Activated naive CD4-positive, alpha-beta T cell treated with anti-CD3 and anti-CD28 coated beads for 36 hours (primary cell): ENCODE measurements at regions not wholly inside any gene's neighbourhood (a gene's known extent, or its start where the extent isn't known, plus 50 kb on each side); places are given as distances from the start of the nearest gene placed in this dataset.
"Not testable (repeated sequence)": the region's sequence is repeated elsewhere in the genome, so short reads cannot be mapped to it uniquely, and the experiment has no call there.

Experiments used
- CTCF ChIA-PET: fragments of 350-600 bp; sonication (Branson Sonifier 250); formaldehyde crosslinking; loops from one replicate; lab custom pipeline; 2021; ENCODE audit warnings: antibody characterized with exemption; lab: Charles Lee
- DNase-seq: peaks from one replicate; pipeline ENCODE4 v3.0.0-alpha.2; 2020
- H3K27ac Mint-ChIP-seq: one replicate; pipeline ENCODE4 v1.8.0; 2021; ENCODE audit warnings: mild to moderate bottlenecking, mixed read lengths
- H3K27me3 Mint-ChIP-seq: one replicate; pipeline ENCODE4 v1.8.0; 2021; ENCODE audit warnings: low read depth, mixed read lengths
- H3K36me3 Mint-ChIP-seq: one replicate; pipeline ENCODE4 v1.8.0; 2021; ENCODE audit warnings: low read depth, mixed read lengths
- H3K4me1 Mint-ChIP-seq: one replicate; pipeline ENCODE4 v1.8.0; 2021; ENCODE audit warnings: low read depth, mixed read lengths
- H3K4me3 Mint-ChIP-seq: one replicate; pipeline ENCODE4 v1.8.0; 2021; ENCODE audit warnings: mild to moderate bottlenecking, moderate library complexity, mixed read lengths
- H3K9me3 Mint-ChIP-seq: one replicate; pipeline ENCODE4 v1.8.0; 2021; ENCODE audit warnings: mixed read lengths
- intact Hi-C: fragments of 100-400 bp; cut with micrococcal nuclease; formaldehyde crosslinking; loops from one replicate; pipeline ENCODE4 v1.15.1; 2023

DNA sequence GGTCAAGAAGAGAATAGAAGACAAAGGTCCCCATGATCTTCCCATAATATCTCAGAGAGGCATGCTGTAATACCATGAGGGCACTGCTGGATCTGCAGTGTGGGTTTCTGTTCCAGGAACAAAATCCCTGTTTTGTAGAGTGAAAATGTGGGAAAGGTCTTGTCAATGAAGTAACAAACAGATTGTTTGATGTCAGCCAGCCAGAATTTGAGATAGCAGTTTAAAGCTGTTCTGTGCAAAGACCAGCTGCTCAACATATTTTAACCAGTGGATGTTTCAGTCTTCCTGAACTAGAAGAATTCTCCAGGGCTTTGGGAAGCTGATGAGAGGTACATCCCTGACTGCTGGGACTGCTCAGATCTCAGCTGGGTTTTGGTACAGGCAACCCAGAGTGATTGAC, 1012.5 kb downstream of the DNAJB9 start:
- CTCF ChIA-PET = no interaction called here
- Mint-ChIP-seq H3K36me3 (no peaks in the 10 kb centered on the region), H3K9me3 (peaks cover 15% of the 10 kb centered on the region), H3K27ac (no peak overlapping the region), H3K4me3 (no peak overlapping the region), H3K4me1 (no peaks in the 10 kb centered on the region), H3K27me3 (no peaks in the 10 kb centered on the region)
- DNase-seq = no peak
- intact Hi-C loops = no loop called here

DNA sequence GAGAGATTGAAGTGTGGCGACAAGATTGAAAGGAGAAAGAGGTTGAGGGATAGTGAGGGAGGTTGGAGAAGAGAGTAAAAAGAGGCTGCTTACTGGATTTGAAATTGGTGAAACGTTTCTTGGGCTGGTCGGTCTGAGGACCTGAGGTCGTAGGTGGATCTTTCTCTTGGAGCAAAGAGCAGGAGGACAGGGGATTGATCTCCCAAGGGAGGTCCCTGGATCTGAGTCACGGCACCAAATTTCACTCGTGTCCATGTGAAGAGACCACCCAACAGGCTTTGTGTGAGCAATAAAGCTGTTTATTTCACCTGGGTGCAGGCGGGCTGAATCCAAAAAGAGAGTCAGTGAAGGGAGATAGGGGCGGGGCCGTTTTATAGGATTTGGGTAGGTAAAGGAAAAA, 1027.3 kb downstream of the DNAJB9 start:
- H3K27me3 Mint-ChIP-seq, intact Hi-C loops, H3K36me3 Mint-ChIP-seq, CTCF ChIA-PET, DNase-seq, H3K27ac Mint-ChIP-seq, H3K9me3 Mint-ChIP-seq, H3K4me1 Mint-ChIP-seq, H3K4me3 Mint-ChIP-seq: not testable (repeated sequence)

DNA sequence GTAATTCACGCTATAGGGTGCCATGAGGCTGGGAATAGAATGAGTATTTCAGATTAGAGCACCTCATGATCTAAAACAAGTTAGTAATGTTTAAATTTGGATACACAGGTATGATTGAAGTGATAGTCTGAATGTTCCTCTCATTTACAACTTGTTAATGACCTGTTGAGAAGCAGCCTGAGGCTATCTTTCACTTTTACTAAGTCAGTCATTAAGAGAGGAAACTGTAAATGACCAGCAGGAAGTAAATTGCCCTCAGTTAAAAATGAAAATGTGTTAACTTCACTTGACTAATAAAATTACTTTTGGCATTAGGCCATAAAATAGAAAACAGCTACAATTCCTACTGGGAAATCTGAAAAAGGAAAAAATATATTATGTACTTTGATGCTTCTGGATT, 1042.0 kb downstream of the DNAJB9 start:
- Mint-ChIP-seq H3K36me3 (no peaks in the 10 kb centered on the region), H3K27me3 (no peaks in the 10 kb centered on the region), H3K9me3 (peaks cover 2% of the 10 kb centered on the region), H3K27ac (no peak overlapping the region), H3K4me3 (no peak overlapping the region), H3K4me1 (no peaks in the 10 kb centered on the region)
- no peak for DNase-seq
- intact Hi-C loops = no loop called here
- CTCF ChIA-PET = no interaction called here

DNA sequence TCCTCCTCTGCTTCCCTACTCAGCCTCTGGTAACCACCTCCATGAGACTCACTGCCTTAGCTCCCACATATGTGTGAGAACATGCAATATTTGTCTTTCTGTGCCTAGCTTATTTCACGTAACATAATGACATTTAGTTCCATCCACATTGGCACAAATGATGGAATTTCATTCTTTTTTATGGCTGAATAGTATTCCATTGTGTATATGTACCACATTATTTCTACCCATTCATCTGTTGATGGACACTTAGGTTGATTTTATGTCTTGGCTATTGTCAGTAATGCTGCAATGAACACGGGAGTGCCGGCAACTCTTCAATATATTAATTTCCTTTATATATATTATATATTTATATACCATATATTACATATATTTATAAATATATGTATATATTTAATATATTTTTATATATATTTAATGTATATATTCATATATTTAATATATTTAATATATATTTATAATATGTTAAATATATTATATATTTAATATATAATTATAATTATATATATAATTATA, 1046.9 kb downstream of the DNAJB9 start:
- intact Hi-C loops = no loop called here
- H3K4me3 Mint-ChIP-seq = no peak overlapping the region
- CTCF ChIA-PET = no interaction called here
- H3K9me3 Mint-ChIP-seq = peaks cover 2% of the 10 kb centered on the region
- H3K36me3 Mint-ChIP-seq = no peaks in the 10 kb centered on the region
- no peaks in the 10 kb centered on the region for H3K4me1 Mint-ChIP-seq
- no peaks in the 10 kb centered on the region for H3K27me3 Mint-ChIP-seq
- H3K27ac Mint-ChIP-seq = no peak overlapping the region
- DNase-seq = no peak

DNA sequence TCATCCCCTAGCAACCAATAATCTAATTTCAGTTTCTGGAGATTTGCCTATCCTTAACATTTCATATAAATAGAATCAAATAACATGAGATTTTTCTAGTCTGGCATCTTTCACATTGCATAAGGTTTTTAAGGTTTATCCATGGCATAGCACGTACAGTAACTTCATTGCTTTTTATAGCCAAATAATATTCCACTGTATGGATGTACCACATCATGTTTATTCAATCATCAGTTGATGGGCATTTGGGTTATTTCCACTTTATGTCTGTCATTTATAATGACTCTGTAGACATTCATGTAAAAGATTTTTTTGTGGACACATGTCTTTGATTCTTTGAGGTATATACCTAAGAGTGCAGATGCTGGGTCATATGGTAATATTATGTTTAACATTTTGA, 1052.6 kb downstream of the DNAJB9 start:
- no peak overlapping the region for H3K27ac Mint-ChIP-seq
- no peaks in the 10 kb centered on the region for H3K4me1 Mint-ChIP-seq
- intact Hi-C loops = no loop called here
- no peaks in the 10 kb centered on the region for H3K27me3 Mint-ChIP-seq
- no peaks in the 10 kb centered on the region for H3K36me3 Mint-ChIP-seq
- CTCF ChIA-PET = no interaction called here
- H3K4me3 Mint-ChIP-seq = no peak overlapping the region
- no peaks in the 10 kb centered on the region for H3K9me3 Mint-ChIP-seq
- no peak for DNase-seq

DNA sequence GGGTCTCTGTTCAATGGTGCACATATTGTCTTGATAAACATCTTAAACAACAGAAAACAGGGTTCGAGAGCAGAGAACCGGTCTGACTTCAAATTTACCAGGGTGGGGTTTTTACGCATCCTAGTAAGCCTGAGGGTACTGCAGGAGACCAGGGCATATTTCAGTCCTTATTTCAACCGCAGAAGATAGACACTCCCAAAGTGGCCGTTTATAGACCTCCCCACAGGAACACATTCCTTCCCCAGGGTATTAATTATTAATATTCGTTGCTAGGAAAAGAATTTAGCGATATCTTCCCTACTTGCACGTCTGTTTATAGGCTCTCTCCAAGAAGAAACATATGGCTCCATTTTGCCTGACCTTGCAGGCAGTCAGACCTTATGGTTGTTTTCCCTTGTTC, 1063.2 kb downstream of the DNAJB9 start:
- H3K27me3 Mint-ChIP-seq, CTCF ChIA-PET, H3K9me3 Mint-ChIP-seq, H3K4me1 Mint-ChIP-seq, DNase-seq, H3K36me3 Mint-ChIP-seq, intact Hi-C loops, H3K27ac Mint-ChIP-seq, H3K4me3 Mint-ChIP-seq: not testable (repeated sequence)

DNA sequence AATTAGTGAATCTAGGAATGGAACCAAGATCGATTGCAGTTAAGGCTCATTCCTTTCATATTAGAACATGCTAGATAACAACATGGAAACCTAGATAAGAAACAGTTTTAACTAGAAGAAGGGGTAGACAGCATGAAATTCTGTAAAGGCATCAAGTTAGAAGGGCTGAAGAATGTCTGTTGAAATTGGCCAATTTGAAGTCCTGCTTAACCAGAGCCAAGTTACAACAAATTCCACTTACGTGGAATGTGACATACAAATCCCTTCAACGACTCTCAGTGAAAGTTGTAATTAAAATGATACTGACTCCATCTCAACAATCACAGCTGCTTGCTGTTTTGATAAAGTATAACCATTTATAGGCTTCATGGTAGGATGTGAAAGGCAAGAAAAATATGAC, 1065.7 kb downstream of the DNAJB9 start:
- intact Hi-C loops = no loop called here
- no peak for DNase-seq
- Mint-ChIP-seq H3K27me3 (peaks cover 3% of the 10 kb centered on the region), H3K27ac (no peak overlapping the region), H3K9me3 (peaks cover 8% of the 10 kb centered on the region), H3K36me3 (no peaks in the 10 kb centered on the region), H3K4me1 (no peaks in the 10 kb centered on the region), H3K4me3 (no peak overlapping the region)
- CTCF ChIA-PET = no interaction called here

DNA sequence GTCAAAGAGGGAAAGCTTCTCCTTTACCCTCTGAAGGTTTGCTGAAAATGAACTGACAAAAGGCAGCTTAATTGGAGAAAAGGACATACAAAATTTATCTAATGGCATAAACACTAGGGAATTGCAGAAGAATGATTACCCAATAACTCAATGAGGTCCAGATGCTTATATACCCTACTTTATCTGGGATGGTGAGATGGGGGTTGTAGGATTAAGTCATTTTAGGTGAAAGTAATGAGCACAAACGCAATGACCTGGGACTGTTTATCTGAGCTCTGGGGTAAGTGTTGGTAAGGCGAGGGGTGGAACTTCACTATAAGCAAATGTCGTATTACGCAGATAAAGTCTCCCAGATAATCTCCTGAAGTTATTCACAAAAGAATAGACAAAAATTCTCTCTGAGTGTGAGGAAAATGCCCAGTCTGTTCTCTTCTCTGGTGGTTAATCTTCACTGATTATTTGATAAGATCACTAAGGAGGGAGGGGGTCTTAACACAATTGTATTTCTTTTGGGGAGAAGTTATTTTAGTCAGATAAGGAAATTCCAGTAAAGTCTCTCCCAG, 1067.8 kb downstream of the DNAJB9 start:
- Mint-ChIP-seq H3K27me3 (peaks cover 3% of the 10 kb centered on the region), H3K36me3 (no peaks in the 10 kb centered on the region), H3K9me3 (peaks cover 4% of the 10 kb centered on the region), H3K4me1 (no peaks in the 10 kb centered on the region), H3K27ac (no peak overlapping the region), H3K4me3 (no peak overlapping the region)
- intact Hi-C loops = no loop called here
- CTCF ChIA-PET = interaction anchor here (0.6 kb wide), 2 partner anchors 405 to 1927 kb away, joined by 3 to 4 read pairs; no protein-coding TSS in a partner anchor
- no peak for DNase-seq

DNA sequence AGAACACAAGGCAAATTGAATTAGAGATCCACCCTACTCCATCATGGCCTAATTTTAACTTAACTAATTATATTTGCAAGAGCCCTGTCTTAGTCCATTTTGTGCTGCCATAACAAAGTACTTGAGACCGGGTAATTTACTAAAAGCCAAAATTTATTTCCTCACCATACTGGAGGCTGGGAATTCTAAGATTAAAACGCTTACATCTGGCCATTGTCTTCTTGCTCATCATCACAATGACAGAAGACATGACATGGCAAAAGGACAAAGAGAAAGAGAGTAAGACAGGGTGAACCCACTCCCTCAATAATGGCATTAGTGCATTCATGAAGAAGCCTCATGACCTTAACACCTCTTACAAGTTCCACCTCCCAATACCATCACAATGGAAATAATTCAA, 1068.6 kb downstream of the DNAJB9 start:
- intact Hi-C loops = no loop called here
- no peak overlapping the region for H3K27ac Mint-ChIP-seq
- no peaks in the 10 kb centered on the region for H3K9me3 Mint-ChIP-seq
- H3K27me3 Mint-ChIP-seq = peaks cover 3% of the 10 kb centered on the region
- DNase-seq = no peak
- H3K36me3 Mint-ChIP-seq = no peaks in the 10 kb centered on the region
- no peaks in the 10 kb centered on the region for H3K4me1 Mint-ChIP-seq
- CTCF ChIA-PET = no interaction called here
- H3K4me3 Mint-ChIP-seq = no peak overlapping the region

DNA sequence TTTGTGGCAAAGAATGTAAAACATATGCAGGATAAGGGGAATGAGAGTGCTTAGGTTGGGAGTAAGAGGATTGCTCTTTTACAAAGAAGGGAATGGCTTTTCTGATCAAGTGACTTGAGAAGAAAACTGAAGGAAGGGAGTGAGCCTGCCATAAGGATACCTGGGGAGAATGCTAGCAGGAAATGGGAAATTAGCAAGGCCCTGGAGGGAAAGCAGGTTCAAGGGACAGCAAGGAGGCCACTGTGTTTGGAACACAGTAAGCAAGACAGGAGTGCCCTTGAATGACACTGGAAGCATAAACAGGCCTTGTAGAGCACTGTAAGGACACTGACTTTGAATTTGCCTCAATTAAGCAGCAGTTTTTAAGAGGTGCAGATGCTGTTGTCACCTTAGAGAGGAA, 1069.9 kb downstream of the DNAJB9 start:
- Mint-ChIP-seq H3K36me3 (no peaks in the 10 kb centered on the region), H3K9me3 (no peaks in the 10 kb centered on the region), H3K27me3 (peaks cover 3% of the 10 kb centered on the region), H3K4me3 (no peak overlapping the region), H3K4me1 (no peaks in the 10 kb centered on the region), H3K27ac (no peak overlapping the region)
- no peak for DNase-seq
- intact Hi-C loops = no loop called here
- CTCF ChIA-PET = no interaction called here

DNA sequence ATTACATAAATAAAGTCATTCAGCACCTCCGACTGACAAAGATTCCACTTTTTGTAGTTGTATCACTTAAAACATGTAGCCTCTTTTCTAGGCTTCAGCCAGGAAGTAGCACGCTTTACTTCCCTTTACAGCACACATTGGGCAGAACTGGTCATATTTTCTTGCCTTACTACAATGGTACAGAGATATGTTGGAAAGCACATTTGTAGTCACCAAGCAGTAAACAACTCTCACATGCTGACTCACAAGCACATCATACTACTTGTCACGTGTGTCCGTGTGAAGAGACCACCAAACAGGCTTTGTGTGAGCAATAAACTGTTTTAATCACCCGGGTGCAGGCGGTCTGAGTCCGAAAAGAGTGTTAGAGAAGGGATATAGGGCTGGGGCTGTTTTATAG, 1071.8 kb downstream of the DNAJB9 start:
- no peaks in the 10 kb centered on the region for H3K36me3 Mint-ChIP-seq
- no peaks in the 10 kb centered on the region for H3K4me1 Mint-ChIP-seq
- H3K27ac Mint-ChIP-seq = no peak overlapping the region
- no peak for DNase-seq
- CTCF ChIA-PET = no interaction called here
- intact Hi-C loops = no loop called here
- H3K9me3 Mint-ChIP-seq = peaks cover 2% of the 10 kb centered on the region
- H3K27me3 Mint-ChIP-seq = peaks cover 3% of the 10 kb centered on the region
- no peak overlapping the region for H3K4me3 Mint-ChIP-seq

DNA sequence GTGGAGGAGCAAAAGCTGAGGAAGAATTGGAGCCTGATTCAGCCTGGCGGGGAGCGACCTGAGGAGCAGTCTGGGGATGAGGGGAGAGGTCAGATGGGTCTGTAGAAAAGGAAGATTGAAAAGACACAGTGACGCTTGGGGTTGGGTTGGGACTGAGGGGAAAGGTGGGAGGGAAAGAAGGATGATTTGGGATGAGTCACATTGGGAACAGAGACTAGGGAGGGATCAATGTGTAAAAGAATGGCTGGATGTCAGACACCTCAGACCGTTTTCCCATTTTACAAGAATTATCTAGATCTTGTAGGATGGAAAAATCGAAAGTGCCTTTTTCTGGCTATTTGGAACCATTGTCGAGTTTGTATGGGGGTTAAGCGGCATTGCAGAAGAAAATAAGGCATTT, 1076.5 kb downstream of the DNAJB9 start:
- intact Hi-C loops = no loop called here
- no peak overlapping the region for H3K4me3 Mint-ChIP-seq
- H3K4me1 Mint-ChIP-seq = no peaks in the 10 kb centered on the region
- no peak overlapping the region for H3K27ac Mint-ChIP-seq
- H3K36me3 Mint-ChIP-seq = no peaks in the 10 kb centered on the region
- no peak for DNase-seq
- peaks cover 6% of the 10 kb centered on the region for H3K9me3 Mint-ChIP-seq
- H3K27me3 Mint-ChIP-seq = no peaks in the 10 kb centered on the region
- CTCF ChIA-PET = no interaction called here

DNA sequence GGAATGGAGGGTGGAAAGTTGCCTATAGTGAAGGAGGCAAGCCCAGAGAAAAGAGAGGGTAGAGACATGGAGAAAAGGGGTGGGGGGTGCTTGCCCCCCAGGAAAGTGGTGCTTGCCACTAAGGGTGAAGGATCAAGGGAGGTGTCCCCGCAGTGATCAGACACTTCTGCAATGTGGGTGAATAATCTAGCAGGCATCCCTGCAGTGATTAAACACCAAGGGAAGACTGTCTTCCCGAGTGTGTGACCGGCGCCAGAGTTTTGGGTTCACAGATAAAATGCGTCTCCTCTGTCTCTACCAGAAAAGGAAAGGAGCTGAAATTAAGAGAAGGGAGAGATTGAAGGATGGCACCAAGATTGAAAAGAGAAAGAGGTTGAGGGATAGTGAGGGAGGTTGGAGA, 1076.9 kb downstream of the DNAJB9 start:
- H3K27ac Mint-ChIP-seq, DNase-seq, H3K27me3 Mint-ChIP-seq, H3K9me3 Mint-ChIP-seq, H3K4me3 Mint-ChIP-seq, H3K4me1 Mint-ChIP-seq, CTCF ChIA-PET, intact Hi-C loops, H3K36me3 Mint-ChIP-seq: not testable (repeated sequence)
